ENCODE measurements at regions not wholly inside any gene's neighbourhood (a gene's known extent, or its start where the extent isn't known, plus 50 kb on each side); places are given as distances from the start of the nearest gene placed in this dataset.
"Not testable (repeated sequence)": the region's sequence is repeated elsewhere in the genome, so short reads cannot be mapped to it uniquely, and the experiment has no call there.

- TF ChIP-seq CTCF (IDR thresholded peaks at IDR 0.05), result no peak
- TF ChIP-seq POLR2AphosphoS5 (IDR thresholded peaks at IDR 0.05), result no peak
- TF ChIP-seq POLR2A (IDR thresholded peaks at IDR 0.05), result no peak
These were observed 1761.3 kb upstream of the IGFBP7 start for GRCh38 chr4:58871509-58871908.

GRCh38 chr4:58849026-58849425 lies 1738.8 kb upstream of the IGFBP7 start:
- no peaks in the 10 kb centered on the region for H3K4me1 ChIP-seq
- no peak overlapping the region for H3K27ac ChIP-seq
- no peaks in the 10 kb centered on the region for H3K27me3 ChIP-seq
- no peak for TF ChIP-seq POLR2AphosphoS5 (IDR thresholded peaks at IDR 0.05)
- no peak for TF ChIP-seq POLR2A (IDR thresholded peaks at IDR 0.05)
- TF ChIP-seq CTCF (IDR thresholded peaks at IDR 0.05), result no peak
- H3K4me3 ChIP-seq, result no peak overlapping the region
- no peak for DNase-seq (ENCODE audit: low spot score in 2 of 2)
- intact Hi-C loops (cut with DNase I; ENCODE audit: low total_unique reads), result no loop called here
- no peaks in the 10 kb centered on the region for H3K9me3 ChIP-seq
- H3K36me3 ChIP-seq, result no peaks in the 10 kb centered on the region

More at GRCh38 chr4:58871509-58871908, 1761.3 kb upstream of the IGFBP7 start:
- DNase-seq (ENCODE audit: low spot score in 2 of 2), result no peak
- Histone ChIP-seq H3K4me1 (no peaks in the 10 kb centered on the region), H3K36me3 (no peaks in the 10 kb centered on the region), H3K27me3 (no peaks in the 10 kb centered on the region), H3K27ac (no peak overlapping the region), H3K9me3 (no peaks in the 10 kb centered on the region), H3K4me3 (no peak overlapping the region)
- intact Hi-C loops (cut with DNase I; ENCODE audit: low total_unique reads), result no loop called here

GRCh38 chr4:58843455-58843854 lies 1733.3 kb upstream of the IGFBP7 start:
- no peak overlapping the region for H3K27ac ChIP-seq
- intact Hi-C loops (cut with DNase I; ENCODE audit: low total_unique reads), result no loop called here
- no peaks in the 10 kb centered on the region for H3K27me3 ChIP-seq
- no peaks in the 10 kb centered on the region for H3K36me3 ChIP-seq
- peaks cover 0 to 3% of the 10 kb centered on the region in 2 donors for H3K9me3 ChIP-seq
- no peak overlapping the region for H3K4me3 ChIP-seq
- no peaks in the 10 kb centered on the region for H3K4me1 ChIP-seq
- TF ChIP-seq POLR2AphosphoS5 (IDR thresholded peaks at IDR 0.05), result no peak
- TF ChIP-seq POLR2A (IDR thresholded peaks at IDR 0.05), result no peak
- TF ChIP-seq CTCF (IDR thresholded peaks at IDR 0.05), result no peak
- DNase-seq (ENCODE audit: low spot score in 2 of 2), result no peak

GRCh38 chr4:58833126-58833525 lies 1722.9 kb upstream of the IGFBP7 start:
- TF ChIP-seq POLR2AphosphoS5 (IDR thresholded peaks at IDR 0.05) (no peak), CTCF (IDR thresholded peaks at IDR 0.05) (no peak), POLR2A (IDR thresholded peaks at IDR 0.05) (no peak)
- Histone ChIP-seq H3K9me3 (no peaks in the 10 kb centered on the region), H3K27ac (no peak overlapping the region), H3K36me3 (no peaks in the 10 kb centered on the region), H3K27me3 (no peaks in the 10 kb centered on the region), H3K4me3 (no peak overlapping the region), H3K4me1 (no peaks in the 10 kb centered on the region)
- intact Hi-C loops (cut with DNase I; ENCODE audit: low total_unique reads), result no loop called here
- no peak for DNase-seq (ENCODE audit: low spot score in 2 of 2)

GRCh38 chr4:58825278-58825677 lies 1715.1 kb upstream of the IGFBP7 start:
- intact Hi-C loops (cut with DNase I; ENCODE audit: low total_unique reads), result no loop called here
- no peaks in the 10 kb centered on the region for H3K4me1 ChIP-seq

GRCh38 chr4:58818560-58818959 lies 1708.4 kb upstream of the IGFBP7 start:
- intact Hi-C loops (cut with DNase I; ENCODE audit: low total_unique reads); H3K36me3 ChIP-seq; H3K4me3 ChIP-seq; DNase-seq (ENCODE audit: low spot score in 2 of 2); H3K4me1 ChIP-seq; H3K9me3 ChIP-seq; H3K27me3 ChIP-seq; H3K27ac ChIP-seq: not testable (repeated sequence)

More at GRCh38 chr4:58825278-58825677, 1715.1 kb upstream of the IGFBP7 start:
- H3K27me3 ChIP-seq, result no peaks in the 10 kb centered on the region
- no peaks in the 10 kb centered on the region for H3K36me3 ChIP-seq
- H3K27ac ChIP-seq, result no peak overlapping the region
- DNase-seq (ENCODE audit: low spot score in 2 of 2), result no peak
- H3K4me3 ChIP-seq, result no peak overlapping the region
- no peak for TF ChIP-seq CTCF (IDR thresholded peaks at IDR 0.05)
- TF ChIP-seq POLR2A (IDR thresholded peaks at IDR 0.05), result no peak
- no peak for TF ChIP-seq POLR2AphosphoS5 (IDR thresholded peaks at IDR 0.05)
- H3K9me3 ChIP-seq, result no peaks in the 10 kb centered on the region
